KMS-11 (cell line): ENCODE measurements at regions not wholly inside any gene's neighbourhood (a gene's known extent, or its start where the extent isn't known, plus 50 kb on each side); places are given as distances from the start of the nearest gene placed in this dataset.

Source experiments
- H2AFZ ChIP-seq: fragments of 200-600 bp; sonication (generic); 2 replicates; pipeline ENCODE4 v1.6.1; 2016; ENCODE audit warnings: antibody characterized with exemption, mixed run types, low read depth
- H3K27ac ChIP-seq: fragments of 200-600 bp; sonication (generic); 2 replicates; pipeline ENCODE4 v1.6.1; 2016; ENCODE audit warnings: mild to moderate bottlenecking, mixed run types
- H3K27me3 ChIP-seq: fragments of 200-600 bp; sonication (generic); 2 replicates; pipeline ENCODE4 v1.6.1; 2017; ENCODE audit warnings: mild to moderate bottlenecking, low read depth, mixed run types, moderate library complexity; ENCODE audit not compliant: insufficient read depth
- H3K36me3 ChIP-seq: fragments of 200-600 bp; sonication (generic); 2 replicates; pipeline ENCODE4 v1.6.1; 2017; ENCODE audit warnings: mild to moderate bottlenecking, mixed run types; ENCODE audit not compliant: insufficient read depth
- H3K4me1 ChIP-seq: fragments of 200-600 bp; sonication (generic); 2 replicates; pipeline ENCODE4 v1.6.1; 2016; ENCODE audit warnings: mild to moderate bottlenecking, low read depth, mixed run types; ENCODE audit not compliant: poor library complexity, severe bottlenecking
- H3K4me2 ChIP-seq: fragments of 200-600 bp; sonication (generic); 2 replicates; pipeline ENCODE4 v1.7.0; 2016; ENCODE audit warnings: mild to moderate bottlenecking, mixed run types
- H3K4me3 ChIP-seq: fragments of 200-600 bp; sonication (generic); IDR thresholded peaks from 2 replicates; pipeline ENCODE4 v1.6.1; 2017; ENCODE audit warnings: low read depth, low read length, mixed read lengths; ENCODE audit not compliant: insufficient read depth
- H3K79me2 ChIP-seq: fragments of 200-600 bp; sonication (generic); 2 replicates; pipeline ENCODE4 v1.6.1; 2016; ENCODE audit warnings: low read depth, mixed run types; ENCODE audit not compliant: insufficient read depth
- H3K9ac ChIP-seq: fragments of 200-600 bp; sonication (generic); 2 replicates; pipeline ENCODE4 v1.6.1; 2016; ENCODE audit warnings: mild to moderate bottlenecking, mixed run types
- H4K20me1 ChIP-seq: fragments of 200-600 bp; sonication (generic); 2 replicates; pipeline ENCODE4 v1.6.1; 2016; ENCODE audit warnings: mild to moderate bottlenecking, mixed run types; ENCODE audit not compliant: insufficient read depth
- CTCF ChIP-seq: fragments of 200-600 bp; sonication (generic); conservative IDR thresholded peaks from 2 replicates; pipeline ENCODE4 v1.6.1; 2017; ENCODE audit warnings: low read depth, mild to moderate bottlenecking, antibody characterized with exemption, low read length, moderate library complexity, mixed read lengths

GRCh38 chr2:221200184-221200839 is 371.8 kb downstream of the EPHA4 start:
- no peak overlapping the region for H3K9ac ChIP-seq
- no peak overlapping the region for H3K4me3 ChIP-seq
- no peak overlapping the region for H2AFZ ChIP-seq
- TF ChIP-seq CTCF: no peak
- no peaks in the 10 kb centered on the region for H3K4me1 ChIP-seq
- no peak overlapping the region for H3K27ac ChIP-seq
- H3K36me3 ChIP-seq: no peaks in the 10 kb centered on the region
- no peak overlapping the region for H3K4me2 ChIP-seq
- H3K27me3 ChIP-seq: no peaks in the 10 kb centered on the region
- H3K79me2 ChIP-seq: no peaks in the 10 kb centered on the region
- H4K20me1 ChIP-seq: no peaks in the 10 kb centered on the region

- H2AFZ ChIP-seq: no peak overlapping the region
- H3K4me3 ChIP-seq: no peak overlapping the region
- H3K27ac ChIP-seq: no peak overlapping the region
- no peaks in the 10 kb centered on the region for H3K27me3 ChIP-seq
- H3K4me1 ChIP-seq: no peaks in the 10 kb centered on the region
- no peak overlapping the region for H3K4me2 ChIP-seq
- H3K36me3 ChIP-seq: no peaks in the 10 kb centered on the region
- no peaks in the 10 kb centered on the region for H3K79me2 ChIP-seq
- H3K9ac ChIP-seq: no peak overlapping the region
- no peaks in the 10 kb centered on the region for H4K20me1 ChIP-seq
- TF ChIP-seq CTCF: no peak
These were observed 369.7 kb downstream of the EPHA4 start for GRCh38 chr2:221202431-221202830.

- no peak for TF ChIP-seq CTCF
These were observed 369.0 kb downstream of the EPHA4 start for GRCh38 chr2:221203125-221203524.

DNA sequence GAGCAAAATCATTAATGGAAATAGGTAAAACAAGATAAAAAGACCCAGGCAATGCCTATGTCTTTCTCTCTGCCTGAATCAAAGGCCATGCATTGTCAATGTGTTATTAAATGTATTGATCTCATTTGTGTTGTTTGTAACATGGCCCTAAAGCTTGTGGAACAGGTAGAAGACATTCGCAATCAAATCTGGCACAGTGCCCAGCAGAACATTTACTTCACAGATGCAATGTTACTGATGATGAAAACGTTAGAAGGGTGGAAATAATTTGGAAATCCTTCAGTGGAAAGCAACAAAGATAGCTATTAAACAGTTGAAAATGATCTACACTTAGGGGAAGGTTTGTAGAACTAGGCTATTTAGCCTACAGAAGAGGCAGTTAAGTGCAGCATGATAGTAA is 368.2 kb downstream of the EPHA4 start:
- Histone ChIP-seq H3K4me1 (no peaks in the 10 kb centered on the region), H2AFZ (no peak overlapping the region), H4K20me1 (no peaks in the 10 kb centered on the region), H3K36me3 (no peaks in the 10 kb centered on the region), H3K27me3 (no peaks in the 10 kb centered on the region), H3K79me2 (no peaks in the 10 kb centered on the region), H3K27ac (no peak overlapping the region), H3K4me3 (no peak overlapping the region), H3K4me2 (no peak overlapping the region), H3K9ac (no peak overlapping the region)
- TF ChIP-seq CTCF: no peak

More at GRCh38 chr2:221203125-221203524, 369.0 kb downstream of the EPHA4 start:
- Histone ChIP-seq H2AFZ (no peak overlapping the region), H4K20me1 (no peaks in the 10 kb centered on the region), H3K27ac (no peak overlapping the region), H3K4me3 (no peak overlapping the region), H3K4me1 (no peaks in the 10 kb centered on the region), H3K27me3 (no peaks in the 10 kb centered on the region), H3K4me2 (no peak overlapping the region), H3K79me2 (no peaks in the 10 kb centered on the region), H3K9ac (no peak overlapping the region), H3K36me3 (no peaks in the 10 kb centered on the region)
